Vagina (tissue), 2 donors: ENCODE measurements at regions not wholly inside any gene's neighbourhood (a gene's known extent, or its start where the extent isn't known, plus 50 kb on each side); places are given as distances from the start of the nearest gene placed in this dataset.

Experiments used
- POLR2A ChIP-seq, 2 donors: fragments of 450-650 bp; IDR thresholded peaks; one replicate each; pipeline ENCODE4 v1.6.1; 2017; ENCODE audit warnings: antibody characterized with exemption in 2 of 2, mild to moderate bottlenecking in 2 of 2, moderate library complexity in 2 of 2
- TF ChIP-seq, protein P1 (sequence below), 3 experiments: fragments of 450-650 bp in 2 of 3; fragments of 200-600 bp in 1 of 3; sonication (generic) in 1 of 3; IDR thresholded peaks; one replicate each; pipeline ENCODE4 v1.5.1; 2017 to 2019; ENCODE audit warnings: antibody characterized with exemption in 3 of 3, mild to moderate bottlenecking in 2 of 3, moderate library complexity in 2 of 3

DNA sequence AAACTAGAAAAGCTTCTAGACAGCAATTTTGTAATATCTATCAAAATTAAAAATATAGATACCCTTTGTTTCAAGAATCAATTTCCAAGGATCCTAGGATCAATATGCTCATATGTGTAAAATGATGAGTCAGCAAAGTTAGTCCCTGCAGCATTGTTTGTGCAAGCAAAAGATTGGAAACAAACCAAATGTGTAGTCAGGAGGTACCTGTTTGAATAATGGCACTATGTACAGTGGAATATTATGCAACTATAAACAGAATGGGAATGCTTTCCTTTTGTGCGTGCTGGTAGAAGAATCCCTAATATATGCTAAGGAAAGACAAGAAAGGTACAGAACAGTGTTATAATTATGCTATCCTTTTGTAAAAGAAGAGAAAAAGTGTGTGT lies 58.5 kb upstream of the PJA2 start:
- TF ChIP-seq, protein P1, sequence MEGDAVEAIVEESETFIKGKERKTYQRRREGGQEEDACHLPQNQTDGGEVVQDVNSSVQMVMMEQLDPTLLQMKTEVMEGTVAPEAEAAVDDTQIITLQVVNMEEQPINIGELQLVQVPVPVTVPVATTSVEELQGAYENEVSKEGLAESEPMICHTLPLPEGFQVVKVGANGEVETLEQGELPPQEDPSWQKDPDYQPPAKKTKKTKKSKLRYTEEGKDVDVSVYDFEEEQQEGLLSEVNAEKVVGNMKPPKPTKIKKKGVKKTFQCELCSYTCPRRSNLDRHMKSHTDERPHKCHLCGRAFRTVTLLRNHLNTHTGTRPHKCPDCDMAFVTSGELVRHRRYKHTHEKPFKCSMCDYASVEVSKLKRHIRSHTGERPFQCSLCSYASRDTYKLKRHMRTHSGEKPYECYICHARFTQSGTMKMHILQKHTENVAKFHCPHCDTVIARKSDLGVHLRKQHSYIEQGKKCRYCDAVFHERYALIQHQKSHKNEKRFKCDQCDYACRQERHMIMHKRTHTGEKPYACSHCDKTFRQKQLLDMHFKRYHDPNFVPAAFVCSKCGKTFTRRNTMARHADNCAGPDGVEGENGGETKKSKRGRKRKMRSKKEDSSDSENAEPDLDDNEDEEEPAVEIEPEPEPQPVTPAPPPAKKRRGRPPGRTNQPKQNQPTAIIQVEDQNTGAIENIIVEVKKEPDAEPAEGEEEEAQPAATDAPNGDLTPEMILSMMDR (IDR thresholded peaks at IDR 0.05) = no peak
- TF ChIP-seq POLR2A (IDR thresholded peaks at IDR 0.05) = no peak
